ENCODE measurements at regions not wholly inside any gene's neighbourhood (a gene's known extent, or its start where the extent isn't known, plus 50 kb on each side); places are given as distances from the start of the nearest gene placed in this dataset.

- no peak overlapping the region for H4K5ac ChIP-seq (ENCODE audit: insufficient read length, low read depth, low read length)
- H3K79me1 ChIP-seq (ENCODE audit: low read depth, low read length) = no peaks in the 10 kb centered on the region
- no peak overlapping the region for H3K9ac ChIP-seq (replicated peaks in 1 of 4; ENCODE audit: extremely low read depth in 1 of 4, low read depth in 3 of 4, low read length in 3 of 4)
- no peak overlapping the region for H2AFZ ChIP-seq (ENCODE audit: low read length)
- no peaks in the 10 kb centered on the region for H3K27me3 ChIP-seq (replicated peaks in 1 of 4; ENCODE audit: control insufficient read depth in 3 of 4, extremely low read depth in 1 of 4, insufficient read depth in 3 of 4, low read length in 3 of 4)
- H2BK5ac ChIP-seq (ENCODE audit: low read depth, low read length) = no peak overlapping the region
- no peak overlapping the region for H2BK15ac ChIP-seq (ENCODE audit: low read length)
- no peak overlapping the region for H3K4me2 ChIP-seq (ENCODE audit: insufficient read depth in 1 of 2, low read depth in 2 of 2, low read length in 2 of 2)
- H3K56ac ChIP-seq (replicated peaks; ENCODE audit: insufficient read length, low read depth, low read length) = no peak overlapping the region
- H3K4me1 ChIP-seq (replicated peaks in 1 of 4; ENCODE audit: control insufficient read depth in 3 of 4, insufficient read depth in 4 of 4, low read length in 3 of 4) = no peaks in the 10 kb centered on the region
- no peak overlapping the region for H2BK12ac ChIP-seq (ENCODE audit: low read depth, low read length)
- H3K27ac ChIP-seq (ENCODE audit: low read depth, low read length) = no peak overlapping the region
- FAIRE-seq (peak; percentile 69), DNase-seq (ENCODE audit: low read depth in 1 of 2, low spot score in 2 of 2) (no peak)
- no peaks in the 10 kb centered on the region for H3K23me2 ChIP-seq (ENCODE audit: low read depth, low read length)
- no peak for TF ChIP-seq SRF (IDR thresholded peaks at IDR 0.05; ENCODE audit: low read depth, low read length)
- peak; percentile 51 to 64 for TF ChIP-seq RAD21 (IDR thresholded peaks at IDR 0.05 in 1 of 2, conservative IDR thresholded peaks at IDR 0.05 in 1 of 2; ENCODE audit: low read depth in 2 of 2, low read length in 2 of 2)
- TF ChIP-seq CTCF (IDR thresholded peaks at IDR 0.05; ENCODE audit: control extremely low read depth in 1 of 3, insufficient read depth in 1 of 3, low read depth in 1 of 3, low read length in 3 of 3) = peak in 2 of 3 experiments; percentile 31 to 64; a peak in 2 of 4 replicates
- CTCF ChIA-PET (ENCODE audit: partially characterized antibody) = interaction anchor here (0.6 to 3.2 kb wide), 20 partner anchors 9 to 1458 kb away, joined by 3 to 20 read pairs (median 4); no protein-coding TSS in a partner anchor
- no peak overlapping the region for H3K4ac ChIP-seq (replicated peaks; ENCODE audit: insufficient read length, low read depth, low read length)
- H2BK120ac ChIP-seq (replicated peaks; ENCODE audit: low read depth, low read length) = no peak overlapping the region
- no peak overlapping the region for H3K4me3 ChIP-seq (ENCODE audit: extremely low read depth in 1 of 4, insufficient read depth in 2 of 4, low read depth in 3 of 4, low read length in 4 of 4)
- WGBS, 2 experiments (ENCODE audit: extremely low coverage in 1 of 2, insufficient coverage in 1 of 2, insufficient read length in 1 of 2, insufficient replicate concordance in 2 of 2, low coverage in 1 of 2, low lambda C conversion rate in 2 of 2, missing lambda C conversion rate in 1 of 2) = 91% methylated on average over 3 of the region's 3 CpGs; no CpG with 5 or more reads in 1 of the 2 experiments
- H3K23ac ChIP-seq (ENCODE audit: insufficient read length) = no peak overlapping the region
- H4K20me1 ChIP-seq (replicated peaks in 1 of 2; ENCODE audit: control insufficient read depth in 1 of 2, insufficient read depth in 2 of 2, low read length in 2 of 2) = no peaks in the 10 kb centered on the region
- H2AK5ac ChIP-seq (ENCODE audit: low read depth, low read length) = no peak overlapping the region
- no peak overlapping the region for H4K8ac ChIP-seq (ENCODE audit: extremely low read depth, insufficient read depth, low read length)
- no peak overlapping the region for H4K91ac ChIP-seq (replicated peaks; ENCODE audit: insufficient read length, low read length)
- peaks cover 7 to 10% of the 10 kb centered on the region in 2 experiments; a peak in 3 of 4 replicates for H3K9me3 ChIP-seq (ENCODE audit: insufficient read depth in 2 of 2, low read depth in 1 of 2, low read length in 1 of 2)
- POLR2A ChIA-PET (ENCODE audit: partially characterized antibody) = no interaction called here
- no peaks in the 10 kb centered on the region for H3K79me2 ChIP-seq (ENCODE audit: control insufficient read depth in 1 of 2, insufficient read depth in 2 of 2, low read length in 2 of 2)
- H3K36me3 ChIP-seq (ENCODE audit: control insufficient read depth in 2 of 4, insufficient read depth in 4 of 4, low read length in 3 of 4) = no peaks in the 10 kb centered on the region
- H3K18ac ChIP-seq (ENCODE audit: extremely low read depth, low read length) = no peak overlapping the region
- no peak overlapping the region for H2BK20ac ChIP-seq (ENCODE audit: low read length)
- no peak overlapping the region for H3K14ac ChIP-seq (ENCODE audit: insufficient read length)
Measured at GRCh38 chr9:117622347-117622746, 81.9 kb upstream of the TLR4 start.
